ENCODE measurements at regions not wholly inside any gene's neighbourhood (a gene's known extent, or its start where the extent isn't known, plus 50 kb on each side); places are given as distances from the start of the nearest gene placed in this dataset.

- no peak for DNase-seq (ENCODE audit: low read depth)
Observed at GRCh38 chr11:116217441-116217840, 555.3 kb downstream of the BUD13 start.

GRCh38 chr11:116217006-116217405 is 555.8 kb downstream of the BUD13 start:
- DNase-seq (ENCODE audit: low read depth): no peak

- no peak for DNase-seq (ENCODE audit: low read depth)
Observed at GRCh38 chr11:116215471-116216113, 557.2 kb downstream of the BUD13 start.

GRCh38 chr11:116211147-116211546 is 561.6 kb downstream of the BUD13 start:
- DNase-seq (ENCODE audit: low read depth): no peak

- no peak for DNase-seq (ENCODE audit: low read depth)
Observed at GRCh38 chr11:116210663-116211062, 562.1 kb downstream of the BUD13 start.

- DNase-seq (ENCODE audit: low read depth): no peak
Observed at GRCh38 chr11:116209255-116209654, 563.5 kb downstream of the BUD13 start.

GRCh38 chr11:116207421-116208141 is 565.2 kb downstream of the BUD13 start:
- DNase-seq (ENCODE audit: low read depth): no peak

- DNase-seq (ENCODE audit: low read depth): no peak
Observed at GRCh38 chr11:116207019-116207418, 565.8 kb downstream of the BUD13 start.

- DNase-seq (ENCODE audit: low read depth): no peak
Observed at GRCh38 chr11:116202922-116203321, 569.9 kb downstream of the BUD13 start.

- no peak for DNase-seq (ENCODE audit: low read depth)
Observed at GRCh38 chr11:116200564-116200963, 572.2 kb downstream of the BUD13 start.

GRCh38 chr11:116199182-116199581 is 573.6 kb downstream of the BUD13 start:
- DNase-seq (ENCODE audit: low read depth): no peak

- no peak for DNase-seq (ENCODE audit: low read depth)
Observed at GRCh38 chr11:116194156-116194904, 578.5 kb downstream of the BUD13 start.

GRCh38 chr11:116193321-116194131 is 579.3 kb downstream of the BUD13 start:
- no peak for DNase-seq (ENCODE audit: low read depth)

GRCh38 chr11:116192509-116193210 is 580.1 kb downstream of the BUD13 start:
- DNase-seq (ENCODE audit: low read depth): no peak

GRCh38 chr11:116190861-116191260 is 581.9 kb downstream of the BUD13 start:
- DNase-seq (ENCODE audit: low read depth): no peak

GRCh38 chr11:116189408-116190170 is 583.2 kb downstream of the BUD13 start:
- DNase-seq (ENCODE audit: low read depth): no peak

GRCh38 chr11:116188350-116188749 is 584.4 kb downstream of the BUD13 start:
- DNase-seq (ENCODE audit: low read depth): no peak

- DNase-seq (ENCODE audit: low read depth): no peak
Observed at GRCh38 chr11:116187026-116187425, 585.8 kb downstream of the BUD13 start.

- DNase-seq (ENCODE audit: low read depth): no peak
Observed at GRCh38 chr11:116185551-116185950, 587.2 kb downstream of the BUD13 start.

GRCh38 chr11:116184763-116185162 is 588.0 kb downstream of the BUD13 start:
- DNase-seq (ENCODE audit: low read depth): no peak
